ENCODE measurements at regions not wholly inside any gene's neighbourhood (a gene's known extent, or its start where the extent isn't known, plus 50 kb on each side); places are given as distances from the start of the nearest gene placed in this dataset.

- peak; percentile 83 for DNase-seq
Observed at GRCh38 chr20:46811224-46812084, 83.2 kb upstream of the EYA2 start.

GRCh38 chr20:46814366-46815232 lies 80.0 kb upstream of the EYA2 start:
- no peak for DNase-seq

GRCh38 chr20:46816097-46816496 lies 78.5 kb upstream of the EYA2 start:
- no peak for DNase-seq

- no peak for DNase-seq
Observed at GRCh38 chr20:46816886-46817638, 77.6 kb upstream of the EYA2 start.

GRCh38 chr20:46820682-46821081 lies 74.0 kb upstream of the EYA2 start:
- DNase-seq, result no peak

- DNase-seq, result no peak
Observed at GRCh38 chr20:46823271-46823751, 71.3 kb upstream of the EYA2 start.

- no peak for DNase-seq
Observed at GRCh38 chr20:46823753-46824152, 70.9 kb upstream of the EYA2 start.

GRCh38 chr20:46826343-46826984 lies 68.2 kb upstream of the EYA2 start:
- no peak for DNase-seq

- no peak for DNase-seq
Observed at GRCh38 chr20:46827718-46828458, 66.8 kb upstream of the EYA2 start.

GRCh38 chr20:46828471-46828870 lies 66.2 kb upstream of the EYA2 start:
- no peak for DNase-seq

GRCh38 chr20:46830886-46831632 lies 63.6 kb upstream of the EYA2 start:
- DNase-seq, result no peak

GRCh38 chr20:46831633-46832011 lies 63.0 kb upstream of the EYA2 start:
- no peak for DNase-seq

GRCh38 chr20:46832555-46832954 lies 62.1 kb upstream of the EYA2 start:
- no peak for DNase-seq

GRCh38 chr20:46833360-46833759 lies 61.3 kb upstream of the EYA2 start:
- no peak for DNase-seq

- no peak for DNase-seq
Observed at GRCh38 chr20:46835418-46835817, 59.2 kb upstream of the EYA2 start.

GRCh38 chr20:46837083-46837482 lies 57.6 kb upstream of the EYA2 start:
- DNase-seq, result no peak

- no peak for DNase-seq
Observed at GRCh38 chr20:46838011-46838410, 56.6 kb upstream of the EYA2 start.

GRCh38 chr20:46840054-46840729 lies 54.5 kb upstream of the EYA2 start:
- DNase-seq, result no peak
